Body of pancreas (tissue), 4 donors: ENCODE measurements at regions not wholly inside any gene's neighbourhood (a gene's known extent, or its start where the extent isn't known, plus 50 kb on each side); places are given as distances from the start of the nearest gene placed in this dataset.
"Not testable (repeated sequence)": the region's sequence is repeated elsewhere in the genome, so short reads cannot be mapped to it uniquely, and the experiment has no call there.

Source experiments
- ATAC-seq: fragments of 150-250 bp; one replicate; pipeline ENCODE4 v1.9.1; 2016
- DNase-seq, 4 donors: peaks; one replicate each; pipeline ENCODE4 v3.0.0-alpha.2; 2019
- H3K27ac ChIP-seq, 4 donors: fragments of 200-600 bp; sonication (generic); 1 replicate in 3 of 4; 2 replicates in 1 of 4; pipeline versions ENCODE4 v1.5.1 to v1.6.1; 2016 to 2019; ENCODE audit warnings: mild to moderate bottlenecking in 1 of 4, mixed read lengths in 1 of 4, moderate library complexity in 1 of 4
- H3K27me3 ChIP-seq, 2 donors: fragments of 200-600 bp; sonication (generic); one replicate each; pipeline ENCODE4 v1.6.0; 2016; ENCODE audit warnings: mild to moderate bottlenecking in 1 of 2
- H3K36me3 ChIP-seq, 2 donors: fragments of 200-600 bp; sonication (generic); replicated peaks in 1 of 2; 2 replicates each; pipeline ENCODE4 v1.5.1; 2016; ENCODE audit warnings: low read depth in 2 of 2; ENCODE audit not compliant: insufficient read depth in 1 of 2
- H3K4me1 ChIP-seq: fragments of 200-600 bp; sonication (generic); one replicate; pipeline ENCODE4 v1.6.0; 2016
- H3K4me3 ChIP-seq, 2 donors: fragments of 200-600 bp; sonication (generic); 1 replicate in 1 of 2; 2 replicates in 1 of 2; pipeline ENCODE4 v1.5.1; 2016 to 2019
- H3K9me3 ChIP-seq, 3 donors: fragments of 200-600 bp; sonication (generic); 1 replicate in 2 of 3; 2 replicates in 1 of 3; pipeline ENCODE4 v1.5.1; 2016
- CTCF ChIP-seq, 7 experiments: fragments of 450-650 bp in 4 of 7; fragments of 200-600 bp in 3 of 7; sonication (generic) in 3 of 7; IDR thresholded peaks; one replicate each; pipeline ENCODE4 v1.5.1; 2016 to 2019; ENCODE audit warnings: antibody characterized with exemption in 7 of 7
- POLR2A ChIP-seq, 3 donors: fragments of 450-650 bp; IDR thresholded peaks; one replicate each; pipeline ENCODE4 v1.6.1; 2016; ENCODE audit warnings: antibody characterized with exemption in 3 of 3, mild to moderate bottlenecking in 2 of 3
- WGBS, 2 donors: methylation state at CpG; one replicate each; pipeline ENCODE4 v1.1.5; 2017; 5-methylcytosine and 5-hydroxymethylcytosine counted together
- intact Hi-C: fragments of 100-400 bp; cut with DNase I; formaldehyde crosslinking; loops from one replicate; pipeline ENCODE4 v1.15.1; 2023

DNA sequence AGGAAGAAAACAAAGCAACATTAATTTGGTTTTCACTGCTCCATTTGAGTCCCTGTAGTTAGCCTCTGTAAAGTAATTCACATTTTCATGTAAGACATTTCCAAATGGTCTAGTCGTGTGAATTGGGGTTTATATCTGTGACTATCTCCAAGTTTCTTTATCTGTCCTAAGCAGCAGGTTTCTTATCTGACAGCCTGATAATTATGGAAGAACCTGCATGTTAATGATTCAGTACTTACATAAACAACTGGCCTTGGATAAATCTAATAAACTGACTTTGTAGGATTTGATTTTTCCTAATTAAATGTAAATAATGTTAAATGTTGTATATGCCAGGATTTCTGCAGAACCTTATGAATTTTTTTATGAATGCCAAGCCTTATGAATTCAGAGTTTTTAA is 964.9 kb downstream of the NR2F1-AS1 start:
- TF ChIP-seq CTCF (IDR thresholded peaks at IDR 0.05) (no peak), POLR2A (IDR thresholded peaks at IDR 0.05) (no peak)
- Histone ChIP-seq H3K4me1 (no peaks in the 10 kb centered on the region), H3K4me3 (no peak overlapping the region), H3K9me3 (no peaks in the 10 kb centered on the region), H3K36me3 (no peaks in the 10 kb centered on the region), H3K27me3 (no peaks in the 10 kb centered on the region), H3K27ac (no peak overlapping the region)
- DNase-seq (no peak), ATAC-seq (no peak)
- 5 to 9% methylated on average over 1 of the region's 1 CpG for WGBS, 2 donors
- intact Hi-C loops, result no loop called here

- ATAC-seq, result no peak
- H3K36me3 ChIP-seq, result no peaks in the 10 kb centered on the region
- no peak overlapping the region for H3K4me3 ChIP-seq
- no peak overlapping the region for H3K27ac ChIP-seq
- H3K9me3 ChIP-seq, result no peaks in the 10 kb centered on the region
- intact Hi-C loops, result no loop called here
- H3K27me3 ChIP-seq, result no peaks in the 10 kb centered on the region
- 67 to 69% methylated on average over 4 of the region's 4 CpGs for WGBS, 2 donors
- DNase-seq, result no peak
- no peaks in the 10 kb centered on the region for H3K4me1 ChIP-seq
- TF ChIP-seq POLR2A (IDR thresholded peaks at IDR 0.05) (no peak), CTCF (IDR thresholded peaks at IDR 0.05) (no peak)
Observed at GRCh38 chr5:92613546-92613945, 967.5 kb downstream of the NR2F1-AS1 start.

DNA sequence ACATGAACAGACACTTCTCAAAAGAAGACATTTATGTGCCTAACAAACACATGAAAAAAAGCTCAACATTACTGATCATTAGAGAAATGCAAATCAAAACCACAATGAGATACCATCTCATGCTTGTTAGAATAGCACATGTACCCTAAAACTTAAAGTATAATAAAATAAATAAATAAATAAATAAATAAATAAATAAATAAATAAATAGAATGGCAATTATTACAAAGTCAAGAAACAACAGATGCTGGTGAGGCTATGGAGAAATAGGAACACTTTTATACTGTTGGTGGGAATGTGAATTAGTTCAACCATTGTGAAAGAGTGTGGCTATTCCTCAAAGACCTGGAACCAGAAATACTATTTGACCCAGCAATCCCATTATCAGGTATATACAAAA is 970.6 kb downstream of the NR2F1-AS1 start:
- intact Hi-C loops, ATAC-seq, H3K4me1 ChIP-seq, H3K4me3 ChIP-seq, H3K36me3 ChIP-seq, H3K9me3 ChIP-seq, H3K27ac ChIP-seq, DNase-seq, H3K27me3 ChIP-seq: not testable (repeated sequence)

- no peak for TF ChIP-seq CTCF (IDR thresholded peaks at IDR 0.05)
- no peak for TF ChIP-seq POLR2A (IDR thresholded peaks at IDR 0.05)
- Histone ChIP-seq H3K4me3 (no peak overlapping the region), H3K9me3 (no peaks in the 10 kb centered on the region), H3K4me1 (no peaks in the 10 kb centered on the region), H3K27ac (no peak overlapping the region), H3K27me3 (no peaks in the 10 kb centered on the region), H3K36me3 (no peaks in the 10 kb centered on the region)
- ATAC-seq (no peak), DNase-seq (no peak)
- intact Hi-C loops, result no loop called here
- WGBS, 2 donors, result 58 to 75% methylated on average over 2 of the region's 2 CpGs
Observed at GRCh38 chr5:92605591-92605990, 975.4 kb downstream of the NR2F1-AS1 start.

- no peaks in the 10 kb centered on the region for H3K36me3 ChIP-seq
- H3K27me3 ChIP-seq, result no peaks in the 10 kb centered on the region
- no peak overlapping the region for H3K27ac ChIP-seq
- no peak overlapping the region for H3K4me3 ChIP-seq
- DNase-seq (no peak), ATAC-seq (no peak)
- no peaks in the 10 kb centered on the region for H3K4me1 ChIP-seq
- TF ChIP-seq POLR2A (IDR thresholded peaks at IDR 0.05) (no peak), CTCF (IDR thresholded peaks at IDR 0.05) (no peak)
- H3K9me3 ChIP-seq, result no peaks in the 10 kb centered on the region
- WGBS, 2 donors, result 59 to 67% methylated on average over 1 of the region's 1 CpG
- intact Hi-C loops, result no loop called here
Observed at GRCh38 chr5:92599217-92599810, 981.7 kb downstream of the NR2F1-AS1 start.
